WTC11 (cell line): ENCODE measurements at regions not wholly inside any gene's neighbourhood (a gene's known extent, or its start where the extent isn't known, plus 50 kb on each side); places are given as distances from the start of the nearest gene placed in this dataset.

ENCODE experiments used
- ATAC-seq: fragments of 200-7000 bp; cut with Tn5 transposase; 2 replicates; pipeline ENCODE4 v1.10.0; 2021; ENCODE audit warnings: mild to moderate bottlenecking, moderate library complexity
- CTCF ChIA-PET: fragments of 300-600 bp; sonication (Branson Sonifier 250); formaldehyde crosslinking; loops from one replicate; lab custom pipeline; 2021; ENCODE audit warnings: antibody characterized with exemption; lab: Charles Lee
- POLR2A ChIA-PET: fragments of 350-600 bp; sonication (Branson Sonifier 250); formaldehyde crosslinking; loops from one replicate; lab custom pipeline; 2021; ENCODE audit warnings: antibody characterized with exemption; lab: Charles Lee
- DNase-seq: peaks from one replicate; pipeline ENCODE4 v3.0.0; 2021; ENCODE audit warnings: low spot score
- H3K27ac Mint-ChIP-seq: 2 replicates; pipeline ENCODE4 v1.8.0; 2021; ENCODE audit warnings: mixed read lengths
- H3K27me3 Mint-ChIP-seq: 2 replicates; pipeline ENCODE4 v1.8.0; 2021; ENCODE audit warnings: low read depth, mild to moderate bottlenecking, moderate library complexity, mixed read lengths
- H3K36me3 Mint-ChIP-seq: 2 replicates; pipeline ENCODE4 v1.8.0; 2021; ENCODE audit warnings: mixed read lengths
- H3K4me1 Mint-ChIP-seq: 2 replicates; pipeline ENCODE4 v1.8.0; 2022; ENCODE audit warnings: mixed read lengths
- H3K4me3 Mint-ChIP-seq: 2 replicates; pipeline ENCODE4 v1.8.0; 2021; ENCODE audit warnings: mild to moderate bottlenecking, moderate library complexity, mixed read lengths
- H3K9me3 Mint-ChIP-seq: 2 replicates; pipeline ENCODE4 v1.8.0; 2021; ENCODE audit warnings: mixed read lengths
- ARID4B ChIP-seq: sonication (generic); formaldehyde crosslinking; IDR thresholded peaks from 2 replicates; pipeline ENCODE4 v1.8.0; 2023; ENCODE audit warnings: missing genetic modification reagents, mild to moderate bottlenecking, borderline replicate concordance
- E2F4 ChIP-seq: sonication (generic); formaldehyde crosslinking; IDR thresholded peaks from 2 replicates; pipeline ENCODE4 v1.8.1; 2022; ENCODE audit warnings: low read depth, mild to moderate bottlenecking, moderate library complexity, missing genetic modification reagents, borderline replicate concordance
- ETV6 ChIP-seq: sonication (generic); formaldehyde crosslinking; IDR thresholded peaks from 2 replicates; pipeline ENCODE4 v1.8.1; 2022; ENCODE audit warnings: mild to moderate bottlenecking, missing genetic modification reagents
- GRHL2 ChIP-seq: fragments of 250-450 bp; sonication (Bioruptor Pico); IDR thresholded peaks from 2 replicates; pipeline ENCODE4 v1.8.0; 2022; ENCODE audit warnings: mild to moderate bottlenecking, moderate library complexity; ENCODE audit not compliant: insufficient replicate concordance, severe bottlenecking
- HMGA2 ChIP-seq: fragments of 250-450 bp; sonication (Bioruptor Pico); IDR thresholded peaks from 2 replicates; pipeline ENCODE4 v1.4.0; 2021; ENCODE audit warnings: mild to moderate bottlenecking, moderate library complexity
- MYBL2 ChIP-seq: sonication (generic); formaldehyde crosslinking; IDR thresholded peaks from 2 replicates; pipeline ENCODE4 v1.8.1; 2023; ENCODE audit warnings: mild to moderate bottlenecking, moderate library complexity, missing genetic modification reagents
- NFE2L1 ChIP-seq: sonication (generic); formaldehyde crosslinking; IDR thresholded peaks from 2 replicates; pipeline ENCODE4 v1.8.1; 2023; ENCODE audit warnings: missing genetic modification reagents
- NR1H2 ChIP-seq: sonication (generic); formaldehyde crosslinking; IDR thresholded peaks from 2 replicates; pipeline ENCODE4 v1.9.0; 2021; ENCODE audit warnings: mild to moderate bottlenecking, moderate library complexity, missing genetic modification reagents
- PRRX2 ChIP-seq: fragments of 250-450 bp; sonication (Bioruptor Pico); IDR thresholded peaks from 2 replicates; pipeline ENCODE4 v1.8.0; 2021; ENCODE audit warnings: mild to moderate bottlenecking
- TCF7 ChIP-seq: sonication (generic); formaldehyde crosslinking; IDR thresholded peaks from 2 replicates; pipeline ENCODE4 v1.8.0; 2022; ENCODE audit warnings: mild to moderate bottlenecking, low read depth, missing genetic modification reagents, moderate library complexity
- USF2 ChIP-seq: sonication (generic); formaldehyde crosslinking; IDR thresholded peaks from 2 replicates; pipeline ENCODE4 v1.8.1; 2023; ENCODE audit warnings: mild to moderate bottlenecking, missing genetic modification reagents, moderate library complexity
- ZMAT4 ChIP-seq: fragments of 250-450 bp; sonication (Bioruptor Pico); IDR thresholded peaks from 2 replicates; pipeline ENCODE4 v1.9.0; 2021; ENCODE audit warnings: mild to moderate bottlenecking
- ZNF232 ChIP-seq: sonication (generic); formaldehyde crosslinking; IDR thresholded peaks from 2 replicates; pipeline ENCODE4 v1.8.0; 2022; ENCODE audit warnings: mild to moderate bottlenecking, missing genetic modification reagents
- ZNF281 ChIP-seq: sonication (generic); formaldehyde crosslinking; IDR thresholded peaks from 2 replicates; pipeline ENCODE4 v1.8.0; 2023; ENCODE audit warnings: mild to moderate bottlenecking, missing genetic modification reagents
- ZNF396 ChIP-seq: fragments of 250-450 bp; sonication (Bioruptor Pico); IDR thresholded peaks from 2 replicates; pipeline ENCODE4 v1.8.0; 2021; ENCODE audit warnings: mild to moderate bottlenecking, moderate library complexity, borderline replicate concordance
- ZSCAN18 ChIP-seq: fragments of 250-450 bp; sonication (Bioruptor Pico); IDR thresholded peaks from 2 replicates; pipeline ENCODE4 v2.1.2; 2022; ENCODE audit warnings: mild to moderate bottlenecking, moderate library complexity
- TF ChIP-seq, protein P1 (sequence below): sonication (generic); formaldehyde crosslinking; IDR thresholded peaks from 2 replicates; pipeline ENCODE4 v1.8.0; 2022; ENCODE audit warnings: mild to moderate bottlenecking, missing genetic modification reagents
- TF ChIP-seq, protein P2 (sequence below): sonication (generic); formaldehyde crosslinking; IDR thresholded peaks from 2 replicates; pipeline ENCODE4 v1.8.1; 2022; ENCODE audit warnings: mild to moderate bottlenecking, moderate library complexity, missing genetic modification reagents

DNA sequence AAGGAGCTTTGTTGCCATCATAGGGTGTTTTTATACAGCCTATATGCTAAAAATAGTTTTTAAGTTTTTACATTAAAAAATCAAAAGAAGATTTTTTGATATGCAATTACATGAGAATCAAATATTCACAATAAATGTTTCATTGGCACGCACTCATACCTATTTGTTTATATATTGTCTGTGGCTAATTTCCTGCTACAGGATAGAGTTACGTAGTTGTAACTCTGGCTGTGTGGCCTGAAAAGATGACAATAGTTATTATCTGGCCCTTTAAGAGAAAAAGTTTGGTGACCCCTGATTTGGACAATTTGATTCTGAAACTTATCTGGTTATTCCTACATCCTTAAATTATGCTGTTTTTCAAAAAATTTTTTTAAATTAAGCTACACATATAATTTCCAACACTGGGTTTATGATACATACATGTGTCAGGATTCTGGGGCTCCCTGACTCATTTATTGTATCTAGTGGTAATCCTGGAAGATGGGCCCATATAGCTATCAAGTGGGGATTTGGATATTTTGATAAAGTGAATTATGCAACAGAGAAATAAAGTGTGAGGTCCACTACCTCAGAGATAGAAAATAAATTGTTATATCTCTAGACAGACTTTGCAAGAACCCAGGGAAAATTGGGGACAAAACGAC is 370.2 kb upstream of the LYPLAL1 start:
- ChIA-PET POLR2A (no interaction called here), CTCF (no interaction called here)
- Mint-ChIP-seq H3K9me3 (no peaks in the 10 kb centered on the region), H3K4me1 (peaks cover 9% of the 10 kb centered on the region; the same call in 1 of the 2 replicates), H3K27ac (no peak overlapping the region), H3K27me3 (no peaks in the 10 kb centered on the region), H3K4me3 (no peak overlapping the region), H3K36me3 (no peaks in the 10 kb centered on the region)
- ATAC-seq = no peak
- TF ChIP-seq PRRX2 (CRISPR knock-in tag) (no peak), E2F4 (CRISPR knock-in tag) (no peak), TCF7 (CRISPR knock-in tag) (no peak), GRHL2 (no peak), ZNF281 (CRISPR knock-in tag) (no peak), MYBL2 (no peak), ZMAT4 (CRISPR knock-in tag) (no peak), ZNF232 (CRISPR knock-in tag) (no peak), NFE2L1 (no peak), ZNF396 (CRISPR knock-in tag) (no peak), ZSCAN18 (CRISPR knock-in tag) (no peak), ARID4B (no peak), USF2 (CRISPR knock-in tag) (no peak), HMGA2 (CRISPR knock-in tag) (no peak), ETV6 (CRISPR knock-in tag) (no peak), NR1H2 (CRISPR knock-in tag) (no peak)
- TF ChIP-seq, protein P1, sequence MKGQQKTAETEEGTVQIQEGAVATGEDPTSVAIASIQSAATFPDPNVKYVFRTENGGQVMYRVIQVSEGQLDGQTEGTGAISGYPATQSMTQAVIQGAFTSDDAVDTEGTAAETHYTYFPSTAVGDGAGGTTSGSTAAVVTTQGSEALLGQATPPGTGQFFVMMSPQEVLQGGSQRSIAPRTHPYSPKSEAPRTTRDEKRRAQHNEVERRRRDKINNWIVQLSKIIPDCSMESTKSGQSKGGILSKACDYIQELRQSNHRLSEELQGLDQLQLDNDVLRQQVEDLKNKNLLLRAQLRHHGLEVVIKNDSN = no peak
- TF ChIP-seq, protein P2, sequence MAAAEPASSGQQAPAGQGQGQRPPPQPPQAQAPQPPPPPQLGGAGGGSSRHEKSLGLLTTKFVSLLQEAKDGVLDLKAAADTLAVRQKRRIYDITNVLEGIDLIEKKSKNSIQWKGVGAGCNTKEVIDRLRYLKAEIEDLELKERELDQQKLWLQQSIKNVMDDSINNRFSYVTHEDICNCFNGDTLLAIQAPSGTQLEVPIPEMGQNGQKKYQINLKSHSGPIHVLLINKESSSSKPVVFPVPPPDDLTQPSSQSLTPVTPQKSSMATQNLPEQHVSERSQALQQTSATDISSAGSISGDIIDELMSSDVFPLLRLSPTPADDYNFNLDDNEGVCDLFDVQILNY (CRISPR knock-in tag) = no peak
- DNase-seq = no peak
